ENCODE measurements at regions not wholly inside any gene's neighbourhood (a gene's known extent, or its start where the extent isn't known, plus 50 kb on each side); places are given as distances from the start of the nearest gene placed in this dataset.
"Not testable (repeated sequence)": the region's sequence is repeated elsewhere in the genome, so short reads cannot be mapped to it uniquely, and the experiment has no call there.

DNA sequence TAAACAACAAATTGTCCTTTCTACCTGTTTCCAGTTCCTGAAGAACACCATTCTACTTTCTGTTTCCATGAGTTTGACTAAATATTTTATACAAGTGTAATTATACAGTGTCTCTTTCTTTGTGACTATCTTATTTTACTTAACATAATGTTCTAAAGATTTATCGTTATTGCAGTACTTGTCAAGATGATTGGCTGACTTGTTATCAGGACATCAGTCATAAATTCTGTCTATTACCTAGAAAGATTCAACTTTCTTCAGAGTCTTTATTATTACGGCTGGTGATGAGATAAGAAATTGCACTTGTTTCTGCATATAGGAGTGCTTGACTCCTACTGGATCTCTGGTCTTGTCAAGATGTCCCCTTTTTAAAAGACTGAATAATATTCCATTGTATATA is 93.9 kb upstream of the ZNF92 start:
- no peaks in the 10 kb centered on the region for H3F3A ChIP-seq (ENCODE audit: insufficient read depth, low read length, poor library complexity, severe bottlenecking)
- H3K27ac ChIP-seq (ENCODE audit: low read length): no peak overlapping the region
- H3K9me2 ChIP-seq (ENCODE audit: insufficient read depth, low read length): no peaks in the 10 kb centered on the region
- TF ChIP-seq, protein P1, sequence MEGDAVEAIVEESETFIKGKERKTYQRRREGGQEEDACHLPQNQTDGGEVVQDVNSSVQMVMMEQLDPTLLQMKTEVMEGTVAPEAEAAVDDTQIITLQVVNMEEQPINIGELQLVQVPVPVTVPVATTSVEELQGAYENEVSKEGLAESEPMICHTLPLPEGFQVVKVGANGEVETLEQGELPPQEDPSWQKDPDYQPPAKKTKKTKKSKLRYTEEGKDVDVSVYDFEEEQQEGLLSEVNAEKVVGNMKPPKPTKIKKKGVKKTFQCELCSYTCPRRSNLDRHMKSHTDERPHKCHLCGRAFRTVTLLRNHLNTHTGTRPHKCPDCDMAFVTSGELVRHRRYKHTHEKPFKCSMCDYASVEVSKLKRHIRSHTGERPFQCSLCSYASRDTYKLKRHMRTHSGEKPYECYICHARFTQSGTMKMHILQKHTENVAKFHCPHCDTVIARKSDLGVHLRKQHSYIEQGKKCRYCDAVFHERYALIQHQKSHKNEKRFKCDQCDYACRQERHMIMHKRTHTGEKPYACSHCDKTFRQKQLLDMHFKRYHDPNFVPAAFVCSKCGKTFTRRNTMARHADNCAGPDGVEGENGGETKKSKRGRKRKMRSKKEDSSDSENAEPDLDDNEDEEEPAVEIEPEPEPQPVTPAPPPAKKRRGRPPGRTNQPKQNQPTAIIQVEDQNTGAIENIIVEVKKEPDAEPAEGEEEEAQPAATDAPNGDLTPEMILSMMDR (IDR thresholded peaks at IDR 0.05; ENCODE audit: poor library complexity, severe bottlenecking): no peak
- TF ChIP-seq MXI1 (conservative IDR thresholded peaks at IDR 0.05; ENCODE audit: poor library complexity, severe bottlenecking): no peak
- TF ChIP-seq POLR2AphosphoS5 (IDR thresholded peaks at IDR 0.05): no peak
- no peak for TF ChIP-seq TAF1 (IDR thresholded peaks at IDR 0.05; ENCODE audit: low read depth)
- no peak for TF ChIP-seq SMC3 (conservative IDR thresholded peaks at IDR 0.05; ENCODE audit: poor library complexity)
- no peak for TF ChIP-seq RAD21 (conservative IDR thresholded peaks at IDR 0.05)
- TF ChIP-seq, protein P2, sequence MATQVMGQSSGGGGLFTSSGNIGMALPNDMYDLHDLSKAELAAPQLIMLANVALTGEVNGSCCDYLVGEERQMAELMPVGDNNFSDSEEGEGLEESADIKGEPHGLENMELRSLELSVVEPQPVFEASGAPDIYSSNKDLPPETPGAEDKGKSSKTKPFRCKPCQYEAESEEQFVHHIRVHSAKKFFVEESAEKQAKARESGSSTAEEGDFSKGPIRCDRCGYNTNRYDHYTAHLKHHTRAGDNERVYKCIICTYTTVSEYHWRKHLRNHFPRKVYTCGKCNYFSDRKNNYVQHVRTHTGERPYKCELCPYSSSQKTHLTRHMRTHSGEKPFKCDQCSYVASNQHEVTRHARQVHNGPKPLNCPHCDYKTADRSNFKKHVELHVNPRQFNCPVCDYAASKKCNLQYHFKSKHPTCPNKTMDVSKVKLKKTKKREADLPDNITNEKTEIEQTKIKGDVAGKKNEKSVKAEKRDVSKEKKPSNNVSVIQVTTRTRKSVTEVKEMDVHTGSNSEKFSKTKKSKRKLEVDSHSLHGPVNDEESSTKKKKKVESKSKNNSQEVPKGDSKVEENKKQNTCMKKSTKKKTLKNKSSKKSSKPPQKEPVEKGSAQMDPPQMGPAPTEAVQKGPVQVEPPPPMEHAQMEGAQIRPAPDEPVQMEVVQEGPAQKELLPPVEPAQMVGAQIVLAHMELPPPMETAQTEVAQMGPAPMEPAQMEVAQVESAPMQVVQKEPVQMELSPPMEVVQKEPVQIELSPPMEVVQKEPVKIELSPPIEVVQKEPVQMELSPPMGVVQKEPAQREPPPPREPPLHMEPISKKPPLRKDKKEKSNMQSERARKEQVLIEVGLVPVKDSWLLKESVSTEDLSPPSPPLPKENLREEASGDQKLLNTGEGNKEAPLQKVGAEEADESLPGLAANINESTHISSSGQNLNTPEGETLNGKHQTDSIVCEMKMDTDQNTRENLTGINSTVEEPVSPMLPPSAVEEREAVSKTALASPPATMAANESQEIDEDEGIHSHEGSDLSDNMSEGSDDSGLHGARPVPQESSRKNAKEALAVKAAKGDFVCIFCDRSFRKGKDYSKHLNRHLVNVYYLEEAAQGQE (IDR thresholded peaks at IDR 0.05; ENCODE audit: borderline replicate concordance): no peak
- no peaks in the 10 kb centered on the region for H3K27me3 ChIP-seq (ENCODE audit: insufficient read depth, low read depth, low read length)
- H3K9me3 ChIP-seq (ENCODE audit: low read length): no peaks in the 10 kb centered on the region
- no peaks in the 10 kb centered on the region for H3K36me3 ChIP-seq (ENCODE audit: insufficient read depth, low read length)
- no peak overlapping the region for H3K9ac ChIP-seq (ENCODE audit: low read length)
- H2AFZ ChIP-seq (ENCODE audit: low read depth, low read length): no peak overlapping the region
- no peak overlapping the region for H3K4me2 ChIP-seq (ENCODE audit: low read length)
- H3K4me3 ChIP-seq (ENCODE audit: low read length): no peak overlapping the region
- no peaks in the 10 kb centered on the region for H3K79me2 ChIP-seq (replicated peaks; ENCODE audit: insufficient read depth, low read length)
- H4K20me1 ChIP-seq (ENCODE audit: insufficient read depth): no peaks in the 10 kb centered on the region

DNA sequence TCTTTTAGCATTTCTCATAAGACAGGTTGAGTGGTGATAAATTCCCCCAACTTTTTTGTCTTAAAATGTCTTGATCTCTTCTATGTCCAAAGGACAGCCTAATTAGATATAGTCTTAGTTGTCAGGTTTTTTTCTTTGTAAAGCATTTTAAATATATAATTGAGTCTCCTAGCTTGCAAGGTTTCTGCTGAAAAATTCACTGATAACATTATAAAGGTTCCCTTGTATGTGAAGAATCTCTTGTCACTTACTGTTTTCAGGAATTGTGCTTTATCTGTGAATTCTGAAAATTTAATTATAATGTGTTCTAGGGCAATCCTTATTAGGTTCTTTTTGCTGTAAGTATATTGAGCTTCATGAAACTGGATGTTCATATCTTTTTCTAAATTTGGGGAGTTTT is 96.8 kb upstream of the ZNF92 start:
- no peaks in the 10 kb centered on the region for H3K36me3 ChIP-seq (ENCODE audit: insufficient read depth, low read length)
- H3F3A ChIP-seq (ENCODE audit: insufficient read depth, low read length, poor library complexity, severe bottlenecking): no peaks in the 10 kb centered on the region
- no peak overlapping the region for H3K27ac ChIP-seq (ENCODE audit: low read length)
- H3K79me2 ChIP-seq (replicated peaks; ENCODE audit: insufficient read depth, low read length): no peaks in the 10 kb centered on the region
- no peaks in the 10 kb centered on the region for H4K20me1 ChIP-seq (ENCODE audit: insufficient read depth)
- no peak overlapping the region for H3K4me2 ChIP-seq (ENCODE audit: low read length)
- no peaks in the 10 kb centered on the region for H3K9me2 ChIP-seq (ENCODE audit: insufficient read depth, low read length)
- H3K9ac ChIP-seq (ENCODE audit: low read length): no peak overlapping the region
- TF ChIP-seq RAD21 (conservative IDR thresholded peaks at IDR 0.05) (no peak), MXI1 (conservative IDR thresholded peaks at IDR 0.05; ENCODE audit: poor library complexity, severe bottlenecking) (no peak), EP300 (conservative IDR thresholded peaks at IDR 0.05; ENCODE audit: poor library complexity, severe bottlenecking) (no peak), TAF1 (IDR thresholded peaks at IDR 0.05; ENCODE audit: low read depth) (no peak), SMC3 (conservative IDR thresholded peaks at IDR 0.05; ENCODE audit: poor library complexity) (no peak), POLR2AphosphoS5 (IDR thresholded peaks at IDR 0.05) (no peak), EZH2 (IDR thresholded peaks at IDR 0.05; ENCODE audit: borderline replicate concordance, insufficient read depth, low read length, poor library complexity, severe bottlenecking) (no peak)
- TF ChIP-seq, protein P2 (IDR thresholded peaks at IDR 0.05; ENCODE audit: borderline replicate concordance): no peak
- TF ChIP-seq, protein P1 (IDR thresholded peaks at IDR 0.05; ENCODE audit: poor library complexity, severe bottlenecking): no peak
- H3K27me3 ChIP-seq (ENCODE audit: insufficient read depth, low read depth, low read length): no peaks in the 10 kb centered on the region
- H2AFZ ChIP-seq (ENCODE audit: low read depth, low read length): no peak overlapping the region
- H3K9me3 ChIP-seq (ENCODE audit: low read length): no peaks in the 10 kb centered on the region
- H3K4me3 ChIP-seq (ENCODE audit: low read length): no peak overlapping the region

DNA sequence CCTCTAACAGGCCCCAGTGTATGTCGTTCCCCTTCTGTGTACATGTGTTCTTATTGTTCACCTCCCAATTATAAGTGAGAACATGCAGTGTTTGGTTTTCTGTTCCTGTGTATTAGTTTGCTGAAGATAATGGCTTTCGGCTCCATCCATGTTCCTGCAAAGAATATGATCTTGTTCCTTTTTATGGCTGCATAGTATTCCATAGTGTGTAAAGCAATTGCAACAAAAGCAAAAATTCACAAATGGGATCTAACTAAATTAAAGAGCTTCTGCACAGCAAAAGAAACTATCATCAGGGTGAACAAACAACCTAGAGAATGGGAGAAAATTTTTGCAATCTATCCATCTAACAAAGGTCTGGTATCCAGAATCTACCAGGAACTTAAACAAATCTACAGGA is 102.2 kb upstream of the ZNF92 start:
- not testable (repeated sequence) for H3K4me3 ChIP-seq (ENCODE audit: low read length); H4K20me1 ChIP-seq (ENCODE audit: insufficient read depth); H3K4me2 ChIP-seq (ENCODE audit: low read length); H3K9me3 ChIP-seq (ENCODE audit: low read length); H3K27ac ChIP-seq (ENCODE audit: low read length); H3K27me3 ChIP-seq (ENCODE audit: insufficient read depth, low read depth, low read length); H3F3A ChIP-seq (ENCODE audit: insufficient read depth, low read length, poor library complexity, severe bottlenecking); H3K9me2 ChIP-seq (ENCODE audit: insufficient read depth, low read length); H2AFZ ChIP-seq (ENCODE audit: low read depth, low read length); H3K36me3 ChIP-seq (ENCODE audit: insufficient read depth, low read length); H3K79me2 ChIP-seq (replicated peaks; ENCODE audit: insufficient read depth, low read length); H3K9ac ChIP-seq (ENCODE audit: low read length)
